ENCODE measurements at regions not wholly inside any gene's neighbourhood (a gene's known extent, or its start where the extent isn't known, plus 50 kb on each side); places are given as distances from the start of the nearest gene placed in this dataset.

- no peak overlapping the region for H3K4me3 ChIP-seq
- H3K36me3 ChIP-seq, result no peaks in the 10 kb centered on the region
- peaks cover 4% of the 10 kb centered on the region for H3K4me1 ChIP-seq (ENCODE audit: low read depth)
- H3K9me3 ChIP-seq (ENCODE audit: low read depth), result no peaks in the 10 kb centered on the region
- no peak for DNase-seq (ENCODE audit: low read depth in 1 of 2, low spot score in 1 of 2)
- H3K27me3 ChIP-seq, result no peaks in the 10 kb centered on the region
- H3K27ac ChIP-seq, result no peak overlapping the region
- TF ChIP-seq, protein P1, sequence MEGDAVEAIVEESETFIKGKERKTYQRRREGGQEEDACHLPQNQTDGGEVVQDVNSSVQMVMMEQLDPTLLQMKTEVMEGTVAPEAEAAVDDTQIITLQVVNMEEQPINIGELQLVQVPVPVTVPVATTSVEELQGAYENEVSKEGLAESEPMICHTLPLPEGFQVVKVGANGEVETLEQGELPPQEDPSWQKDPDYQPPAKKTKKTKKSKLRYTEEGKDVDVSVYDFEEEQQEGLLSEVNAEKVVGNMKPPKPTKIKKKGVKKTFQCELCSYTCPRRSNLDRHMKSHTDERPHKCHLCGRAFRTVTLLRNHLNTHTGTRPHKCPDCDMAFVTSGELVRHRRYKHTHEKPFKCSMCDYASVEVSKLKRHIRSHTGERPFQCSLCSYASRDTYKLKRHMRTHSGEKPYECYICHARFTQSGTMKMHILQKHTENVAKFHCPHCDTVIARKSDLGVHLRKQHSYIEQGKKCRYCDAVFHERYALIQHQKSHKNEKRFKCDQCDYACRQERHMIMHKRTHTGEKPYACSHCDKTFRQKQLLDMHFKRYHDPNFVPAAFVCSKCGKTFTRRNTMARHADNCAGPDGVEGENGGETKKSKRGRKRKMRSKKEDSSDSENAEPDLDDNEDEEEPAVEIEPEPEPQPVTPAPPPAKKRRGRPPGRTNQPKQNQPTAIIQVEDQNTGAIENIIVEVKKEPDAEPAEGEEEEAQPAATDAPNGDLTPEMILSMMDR (IDR thresholded peaks at IDR 0.05; ENCODE audit: low read depth, low read length), result no peak
Measured at GRCh38 chr2:47249931-47250330, 73.6 kb upstream of the CALM2 start.

DNA sequence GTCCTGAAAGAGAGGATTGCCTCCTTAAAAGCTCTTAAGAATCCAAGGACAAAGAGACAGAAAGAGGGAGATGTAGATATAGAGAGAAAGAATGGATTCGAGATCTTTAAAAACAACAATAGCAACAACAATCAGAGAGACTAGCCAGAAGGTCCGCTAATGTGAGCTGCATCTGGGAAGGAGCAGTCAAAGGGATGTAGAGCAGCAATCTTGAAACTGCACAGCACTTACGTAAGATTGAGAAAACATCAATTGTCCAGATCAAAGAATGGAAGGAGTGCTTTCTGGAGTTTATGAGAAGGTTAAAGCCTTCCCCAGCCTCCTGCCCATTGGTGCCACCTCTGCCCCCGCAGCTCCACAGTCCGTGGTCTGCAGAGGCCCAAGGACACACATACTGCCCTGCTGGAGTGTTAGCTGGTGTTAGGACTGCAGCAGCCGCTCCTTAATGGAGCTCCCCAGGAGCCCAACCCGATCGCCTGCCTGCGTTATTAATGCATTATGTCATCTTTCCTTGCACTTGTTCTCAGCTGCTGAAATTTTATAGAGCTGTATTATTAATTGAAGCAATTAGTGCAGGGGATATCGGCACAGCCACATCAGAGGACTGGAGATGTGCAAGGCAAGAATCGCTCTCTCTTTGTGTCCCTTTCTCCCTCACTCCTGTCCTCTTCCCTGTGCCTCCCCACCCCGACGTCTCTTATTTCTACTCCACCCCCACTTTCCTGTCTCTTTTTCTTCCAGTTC is 73.0 kb upstream of the CALM2 start:
- TF ChIP-seq, protein P1 (IDR thresholded peaks at IDR 0.05; ENCODE audit: low read depth, low read length), result no peak
- no peaks in the 10 kb centered on the region for H3K27me3 ChIP-seq
- peaks cover 4% of the 10 kb centered on the region for H3K4me1 ChIP-seq (ENCODE audit: low read depth)
- H3K4me3 ChIP-seq, result no peak overlapping the region
- H3K36me3 ChIP-seq, result no peaks in the 10 kb centered on the region
- H3K27ac ChIP-seq, result no peak overlapping the region
- no peaks in the 10 kb centered on the region for H3K9me3 ChIP-seq (ENCODE audit: low read depth)
- no peak for DNase-seq (ENCODE audit: low read depth in 1 of 2, low spot score in 1 of 2)

GRCh38 chr2:47243596-47244323 is 67.4 kb upstream of the CALM2 start:
- DNase-seq (ENCODE audit: low read depth in 1 of 2, low spot score in 1 of 2), result peak; percentile 52 to 78
- peaks cover 32% of the 10 kb centered on the region for H3K4me1 ChIP-seq (ENCODE audit: low read depth)
- no peaks in the 10 kb centered on the region for H3K9me3 ChIP-seq (ENCODE audit: low read depth)
- no peaks in the 10 kb centered on the region for H3K36me3 ChIP-seq
- TF ChIP-seq, protein P1 (IDR thresholded peaks at IDR 0.05; ENCODE audit: low read depth, low read length), result no peak
- H3K27ac ChIP-seq, result peak overlapping the region; percentile 81
- H3K27me3 ChIP-seq, result no peaks in the 10 kb centered on the region
- no peak overlapping the region for H3K4me3 ChIP-seq

GRCh38 chr2:47241715-47242114 is 65.4 kb upstream of the CALM2 start:
- DNase-seq (ENCODE audit: low read depth in 1 of 2, low spot score in 1 of 2), result no peak
- Histone ChIP-seq H3K9me3 (ENCODE audit: low read depth) (no peaks in the 10 kb centered on the region), H3K27me3 (no peaks in the 10 kb centered on the region), H3K4me1 (ENCODE audit: low read depth) (peaks cover 32% of the 10 kb centered on the region), H3K27ac (no peak overlapping the region), H3K4me3 (no peak overlapping the region), H3K36me3 (no peaks in the 10 kb centered on the region)
- TF ChIP-seq, protein P1 (IDR thresholded peaks at IDR 0.05; ENCODE audit: low read depth, low read length), result no peak

DNA sequence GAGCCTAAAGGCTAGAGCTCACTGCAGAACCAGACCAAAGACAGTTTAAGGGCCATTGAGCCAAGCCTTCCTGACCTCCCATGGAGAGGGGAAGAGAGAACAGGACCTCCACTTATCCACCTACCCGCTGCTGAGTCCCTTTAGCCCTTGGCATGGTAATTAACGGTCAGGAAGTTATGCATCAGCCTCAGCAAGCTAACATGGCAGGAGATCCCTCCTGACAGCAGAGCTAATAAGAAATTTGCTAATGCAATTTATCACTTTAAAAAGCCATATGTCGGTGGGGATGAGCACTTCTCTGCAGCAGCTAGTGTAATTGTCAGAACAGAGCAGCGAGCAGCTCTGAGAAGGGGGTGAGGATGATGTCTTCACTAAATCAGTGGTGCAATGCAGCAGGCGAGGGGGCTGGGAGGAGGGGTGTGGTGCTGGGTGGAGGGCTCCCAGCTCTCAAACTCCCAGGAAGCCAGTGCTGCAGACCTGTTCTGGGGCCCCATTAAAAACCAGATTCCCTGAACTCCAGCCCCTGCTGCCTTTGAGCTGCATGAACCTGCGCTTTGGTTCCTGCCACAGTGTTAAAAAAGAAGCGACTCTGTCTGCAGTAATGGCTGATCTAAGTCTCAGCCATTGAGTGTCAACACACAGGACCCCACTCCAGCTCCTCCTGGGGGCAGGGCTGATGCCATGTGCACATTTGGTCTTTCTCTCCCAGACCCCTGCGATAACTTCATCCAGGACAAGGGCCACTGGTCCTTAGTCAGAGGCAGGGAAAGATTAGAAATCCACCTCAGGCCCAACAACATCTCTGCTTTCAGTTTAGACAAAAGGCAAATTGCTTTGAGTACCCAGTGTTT is 63.0 kb upstream of the CALM2 start:
- H3K27ac ChIP-seq, result no peak overlapping the region
- DNase-seq (ENCODE audit: low read depth in 1 of 2, low spot score in 1 of 2), result no peak
- H3K4me1 ChIP-seq (ENCODE audit: low read depth), result peaks cover 32% of the 10 kb centered on the region
- no peaks in the 10 kb centered on the region for H3K36me3 ChIP-seq
- no peaks in the 10 kb centered on the region for H3K27me3 ChIP-seq
- H3K9me3 ChIP-seq (ENCODE audit: low read depth), result no peaks in the 10 kb centered on the region
- TF ChIP-seq, protein P1 (IDR thresholded peaks at IDR 0.05; ENCODE audit: low read depth, low read length), result no peak
- H3K4me3 ChIP-seq, result no peak overlapping the region

Data from cardiac muscle cell (in vitro differentiated cells and primary cell).